Medulla oblongata (tissue), 1 donor: ENCODE measurements at regions not wholly inside any gene's neighbourhood (a gene's known extent, or its start where the extent isn't known, plus 50 kb on each side); places are given as distances from the start of the nearest gene placed in this dataset.
"Not testable (repeated sequence)": the region's sequence is repeated elsewhere in the genome, so short reads cannot be mapped to it uniquely, and the experiment has no call there.

Experiments used
- DNase-seq: peaks from one replicate; pipeline ENCODE4 v3.0.0-alpha.2; 2015; ENCODE audit errors: extremely low spot score

GRCh38 chr7:19958309-19958896 is 185.0 kb upstream of the TMEM196 start:
- no peak for DNase-seq

GRCh38 chr7:19957664-19958063 is 184.2 kb upstream of the TMEM196 start:
- no peak for DNase-seq

GRCh38 chr7:19954166-19954565 is 180.7 kb upstream of the TMEM196 start:
- DNase-seq: not testable (repeated sequence)

GRCh38 chr7:19953411-19953810 is 180.0 kb upstream of the TMEM196 start:
- DNase-seq: not testable (repeated sequence)

GRCh38 chr7:19948160-19948559 is 174.7 kb upstream of the TMEM196 start:
- no peak for DNase-seq

- DNase-seq: no peak
Measured at GRCh38 chr7:19944363-19945120, 171.1 kb upstream of the TMEM196 start.

- DNase-seq: no peak
Measured at GRCh38 chr7:19939746-19940145, 166.3 kb upstream of the TMEM196 start.

GRCh38 chr7:19932549-19933249 is 159.3 kb upstream of the TMEM196 start:
- DNase-seq: no peak

- no peak for DNase-seq
Measured at GRCh38 chr7:19930851-19931250, 157.4 kb upstream of the TMEM196 start.

GRCh38 chr7:19930051-19930450 is 156.6 kb upstream of the TMEM196 start:
- DNase-seq: no peak

- DNase-seq: no peak
Measured at GRCh38 chr7:19928247-19928646, 154.8 kb upstream of the TMEM196 start.

- DNase-seq: no peak
Measured at GRCh38 chr7:19920705-19921104, 147.3 kb upstream of the TMEM196 start.

GRCh38 chr7:19920166-19920565 is 146.7 kb upstream of the TMEM196 start:
- DNase-seq: no peak

GRCh38 chr7:19919261-19920095 is 146.1 kb upstream of the TMEM196 start:
- no peak for DNase-seq

GRCh38 chr7:19916046-19916445 is 142.6 kb upstream of the TMEM196 start:
- DNase-seq: no peak

- no peak for DNase-seq
Measured at GRCh38 chr7:19915596-19915995, 142.2 kb upstream of the TMEM196 start.

- DNase-seq: no peak
Measured at GRCh38 chr7:19914866-19915265, 141.4 kb upstream of the TMEM196 start.

- DNase-seq: no peak
Measured at GRCh38 chr7:19900118-19900517, 126.7 kb upstream of the TMEM196 start.

- no peak for DNase-seq
Measured at GRCh38 chr7:19899529-19899928, 126.1 kb upstream of the TMEM196 start.

- DNase-seq: not testable (repeated sequence)
Measured at GRCh38 chr7:19882893-19883292, 109.5 kb upstream of the TMEM196 start.

GRCh38 chr7:19872094-19872493 is 98.7 kb upstream of the TMEM196 start:
- DNase-seq: no peak

- DNase-seq: no peak
Measured at GRCh38 chr7:19871102-19871501, 97.7 kb upstream of the TMEM196 start.
